Panc1 (cell line): ENCODE measurements at regions not wholly inside any gene's neighbourhood (a gene's known extent, or its start where the extent isn't known, plus 50 kb on each side); places are given as distances from the start of the nearest gene placed in this dataset.

Experiments
- ATAC-seq: fragments of 200-7000 bp; cut with Tn5 transposase; 2 replicates; pipeline ENCODE4 v1.9.1; 2020; ENCODE audit warnings: mild to moderate bottlenecking, moderate library complexity
- BruUV-seq: library from RNA; stranded (reverse); fragments of 400-500 nt; replicated peaks from 2 replicates; lab custom pipeline; 2021; lab: Mats Ljungman, UMichigan
- CTCF ChIA-PET: fragments of 300-600 bp; sonication (Branson Sonifier 250); formaldehyde crosslinking; loops from one replicate; lab custom pipeline; 2022; ENCODE audit warnings: antibody characterized with exemption; lab: Charles Lee
- POLR2A ChIA-PET: fragments of 300-600 bp; sonication (Branson Sonifier 250); formaldehyde crosslinking; loops from one replicate; lab custom pipeline; 2022; ENCODE audit warnings: antibody characterized with exemption; lab: Charles Lee
- DNase-seq: peaks from one replicate; pipeline ENCODE4 v3.0.0-alpha.2; 2010; ENCODE audit warnings: low read depth, low spot score
- H3K27ac ChIP-seq: 2 replicates; pipeline ENCODE4 v1.5.1; 2011; ENCODE audit warnings: mild to moderate bottlenecking, low read length, inconsistent platforms
- H3K27me3 ChIP-seq: fragments of 200-500 bp; sonication (Bioruptor generic); 2 replicates; pipeline ENCODE4 v1.6.0; 2014; ENCODE audit warnings: low read length, inconsistent platforms; ENCODE audit not compliant: control insufficient read depth, insufficient read depth
- H3K36me3 ChIP-seq: fragments of 200-500 bp; sonication (Bioruptor generic); 2 replicates; pipeline ENCODE4 v1.5.1; 2014; ENCODE audit warnings: inconsistent platforms, mild to moderate bottlenecking, low read length, moderate library complexity; ENCODE audit not compliant: control insufficient read depth, insufficient read depth
- H3K4me1 ChIP-seq: 2 replicates; pipeline ENCODE4 v1.5.1; 2011; ENCODE audit warnings: inconsistent platforms, mild to moderate bottlenecking, low read length, moderate library complexity; ENCODE audit not compliant: control insufficient read depth, insufficient read depth
- H3K4me3 ChIP-seq, 2 experiments: 2 replicates each; pipeline ENCODE4 v1.5.1; 2011 to 2012; ENCODE audit warnings: low read depth in 2 of 2, low read length in 2 of 2, mild to moderate bottlenecking in 2 of 2, inconsistent platforms in 1 of 2, moderate library complexity in 1 of 2
- H3K9me3 ChIP-seq: fragments of 200-500 bp; sonication (Bioruptor generic); 2 replicates; pipeline ENCODE4 v1.5.1; 2014; ENCODE audit warnings: low read depth, mild to moderate bottlenecking, inconsistent platforms, low read length, moderate library complexity; ENCODE audit not compliant: control insufficient read depth, insufficient read depth
- CTCF ChIP-seq: fragments of 450-650 bp; IDR thresholded peaks from 2 replicates; pipeline ENCODE4 v1.5.1; 2017; ENCODE audit warnings: mild to moderate bottlenecking
- POLR2AphosphoS5 ChIP-seq: IDR thresholded peaks from 2 replicates; pipeline ENCODE4 v1.6.1; 2012; ENCODE audit warnings: mild to moderate bottlenecking, low read depth, low read length, moderate library complexity
- REST ChIP-seq, 2 experiments: IDR thresholded peaks; 2 replicates each; pipeline ENCODE4 v1.6.1; 2011 to 2012; ENCODE audit warnings: low read depth in 2 of 2, control low read depth in 1 of 2, low read length in 1 of 2, mild to moderate bottlenecking in 1 of 2, moderate library complexity in 1 of 2; ENCODE audit not compliant: insufficient read depth in 1 of 2
- SIN3A ChIP-seq: IDR thresholded peaks from 2 replicates; pipeline ENCODE4 v1.6.1; 2012; ENCODE audit warnings: low read depth, mild to moderate bottlenecking, low read length, moderate library complexity, borderline replicate concordance; ENCODE audit not compliant: insufficient read depth
- TCF7L2 ChIP-seq: IDR thresholded peaks from 2 replicates; pipeline ENCODE4 v1.6.1; 2011; ENCODE audit warnings: mild to moderate bottlenecking, low read depth, low read length, inconsistent platforms
- in situ Hi-C: cut with HindIII; loops from 2 replicates; pipeline ENCODE4 v1.10.0; 2016; ENCODE audit warnings: low sequenced_read_pairs, low pct_unique_long_range_greater_than_20kb
- intact Hi-C: fragments of 100-400 bp; cut with micrococcal nuclease; formaldehyde crosslinking; loops from one replicate; pipeline ENCODE4 v1.10.0; 2022; ENCODE audit not compliant: unreplicated experiment

- H3K27ac ChIP-seq, result no peak overlapping the region
- H3K4me3 ChIP-seq, result no peak overlapping the region
- CTCF ChIA-PET, result interaction anchor here (0.5 kb wide), 1 partner anchor 208 kb away, joined by 3 read pairs; no protein-coding TSS in a partner anchor
- intact Hi-C loops (no loop called here), in situ Hi-C loops (no loop called here)
- H3K36me3 ChIP-seq, result no peaks in the 10 kb centered on the region
- POLR2A ChIA-PET, result no interaction called here
- H3K9me3 ChIP-seq, result no peaks in the 10 kb centered on the region
- no peaks in the 10 kb centered on the region for H3K4me1 ChIP-seq
- no peak for TF ChIP-seq POLR2AphosphoS5
- no peak for TF ChIP-seq CTCF
- no peak for TF ChIP-seq SIN3A
- no peak for TF ChIP-seq REST (IDR thresholded peaks at IDR 0.05; ENCODE audit: insufficient read depth in 1 of 2, low read depth in 2 of 2, low read length in 1 of 2)
- no peak for TF ChIP-seq TCF7L2
- no peaks in the 10 kb centered on the region; the same call in 1 of the 2 replicates for H3K27me3 ChIP-seq
- BruUV-seq, result no TSS peak
- DNase-seq, result no peak
- no peak for ATAC-seq
These were observed 68.5 kb downstream of the RGS2 start for GRCh38 chr1:192877283-192877886.

GRCh38 chr1:192878249-192878648, 69.4 kb downstream of the RGS2 start:
- H3K27ac ChIP-seq, result no peak overlapping the region
- no peaks in the 10 kb centered on the region for H3K9me3 ChIP-seq
- H3K4me3 ChIP-seq, result no peak overlapping the region
- no TSS peak for BruUV-seq
- no peaks in the 10 kb centered on the region for H3K4me1 ChIP-seq
- H3K27me3 ChIP-seq, result no peaks in the 10 kb centered on the region; the same call in 1 of the 2 replicates
- DNase-seq (no peak), ATAC-seq (no peak)
- ChIA-PET POLR2A (no interaction called here), CTCF (no interaction called here)
- in situ Hi-C loops (no loop called here), intact Hi-C loops (no loop called here)
- H3K36me3 ChIP-seq, result no peaks in the 10 kb centered on the region
- TF ChIP-seq REST (IDR thresholded peaks at IDR 0.05; ENCODE audit: insufficient read depth in 1 of 2, low read depth in 2 of 2, low read length in 1 of 2), result no peak
- TF ChIP-seq SIN3A, result no peak
- no peak for TF ChIP-seq CTCF
- no peak for TF ChIP-seq POLR2AphosphoS5
- TF ChIP-seq TCF7L2, result no peak
